HUES64 (cell line): ENCODE measurements at regions not wholly inside any gene's neighbourhood (a gene's known extent, or its start where the extent isn't known, plus 50 kb on each side); places are given as distances from the start of the nearest gene placed in this dataset.
"Not testable (repeated sequence)": the region's sequence is repeated elsewhere in the genome, so short reads cannot be mapped to it uniquely, and the experiment has no call there.

Source experiments
- H3K27ac ChIP-seq: 2 replicates; pipeline ENCODE4 v1.7.0; 2013; ENCODE audit warnings: low read depth, low read length, inconsistent platforms
- H3K27me3 ChIP-seq: 2 replicates; pipeline ENCODE4 v1.6.1; 2013; ENCODE audit warnings: mild to moderate bottlenecking, low read length; ENCODE audit not compliant: insufficient read depth
- H3K36me3 ChIP-seq: 2 replicates; pipeline ENCODE4 v1.6.1; 2013; ENCODE audit warnings: mild to moderate bottlenecking, low read length; ENCODE audit not compliant: insufficient read depth
- H3K4me1 ChIP-seq: 2 replicates; pipeline ENCODE4 v1.6.1; 2013; ENCODE audit warnings: mild to moderate bottlenecking, low read length, moderate library complexity; ENCODE audit not compliant: insufficient read depth
- H3K4me3 ChIP-seq: 2 replicates; pipeline ENCODE4 v1.5.1; 2013; ENCODE audit warnings: mild to moderate bottlenecking, low read length, moderate library complexity
- H3K9ac ChIP-seq: 2 replicates; pipeline ENCODE4 v1.6.1; 2013; ENCODE audit warnings: mild to moderate bottlenecking, low read depth, low read length
- H3K9me3 ChIP-seq: 2 replicates; pipeline ENCODE4 v1.6.1; 2013; ENCODE audit warnings: low read depth, low read length; ENCODE audit not compliant: insufficient read depth
- WGBS: fragments of 150-250, 120-280 bp; methylation state at CpG from one replicate; pipeline ENCODE4 v1.1.7; 2013; ENCODE audit warnings: missing lambda C conversion rate; 5-methylcytosine and 5-hydroxymethylcytosine counted together

GRCh38 chrX:15043538-15043937, 170.3 kb downstream of the MOSPD2 start:
- 100% methylated on average over 2 of the region's 2 CpGs for WGBS

DNA sequence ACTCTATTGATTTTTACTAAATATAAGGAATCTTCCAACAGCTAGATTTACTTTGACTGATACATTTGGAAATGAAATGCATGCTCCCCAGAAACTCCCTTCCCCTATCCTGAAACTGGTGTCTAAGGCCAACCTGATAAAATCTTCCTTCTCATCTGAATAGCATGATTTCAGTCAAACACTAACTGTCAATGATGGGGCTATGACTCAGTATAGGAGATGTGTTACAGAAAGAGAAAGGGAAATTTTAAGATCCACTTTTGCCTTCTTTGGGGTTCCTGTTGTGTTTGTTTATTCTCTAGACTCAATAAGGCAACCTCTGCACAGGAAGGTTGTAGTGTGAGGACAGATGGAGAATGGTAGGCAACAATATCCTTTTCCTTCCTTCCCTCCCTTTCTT, 160.7 kb downstream of the MOSPD2 start:
- H3K36me3 ChIP-seq = no peaks in the 10 kb centered on the region
- no peaks in the 10 kb centered on the region for H3K27me3 ChIP-seq
- H3K9ac ChIP-seq = no peak overlapping the region
- no peak overlapping the region for H3K4me3 ChIP-seq
- no peaks in the 10 kb centered on the region for H3K9me3 ChIP-seq
- no peak overlapping the region for H3K27ac ChIP-seq
- H3K4me1 ChIP-seq = no peaks in the 10 kb centered on the region

More at GRCh38 chrX:15043538-15043937, 170.3 kb downstream of the MOSPD2 start:
- Histone ChIP-seq H3K27ac (no peak overlapping the region), H3K4me1 (no peaks in the 10 kb centered on the region), H3K9me3 (no peaks in the 10 kb centered on the region), H3K36me3 (no peaks in the 10 kb centered on the region), H3K27me3 (no peaks in the 10 kb centered on the region), H3K4me3 (no peak overlapping the region), H3K9ac (no peak overlapping the region)

GRCh38 chrX:15017491-15017890, 144.3 kb downstream of the MOSPD2 start:
- Histone ChIP-seq H3K4me3 (no peak overlapping the region), H3K9ac (no peak overlapping the region), H3K9me3 (no peaks in the 10 kb centered on the region), H3K27me3 (no peaks in the 10 kb centered on the region), H3K27ac (no peak overlapping the region), H3K36me3 (no peaks in the 10 kb centered on the region), H3K4me1 (no peaks in the 10 kb centered on the region)
- WGBS = 100% methylated on average over 1 of the region's 3 CpGs

DNA sequence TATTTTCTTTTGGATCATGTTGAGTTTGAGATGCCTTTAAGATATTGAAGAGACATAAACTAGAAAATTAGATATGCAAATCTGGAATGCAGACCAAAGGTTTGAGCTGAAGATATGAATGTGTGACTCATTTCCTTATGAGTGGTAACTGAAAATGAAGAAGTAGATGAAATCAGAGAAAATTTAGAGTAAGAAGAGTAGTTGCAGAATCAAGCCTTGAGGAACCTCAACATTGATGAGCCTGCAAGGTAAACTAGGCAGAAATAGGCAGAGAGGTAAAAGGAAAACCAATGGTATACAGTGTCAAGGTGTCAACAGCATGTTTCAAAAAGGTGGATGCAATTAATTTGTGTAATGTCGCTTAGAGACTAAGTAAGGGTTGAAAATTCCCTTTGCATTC, 142.8 kb downstream of the MOSPD2 start:
- H3K27me3 ChIP-seq = no peaks in the 10 kb centered on the region
- no peaks in the 10 kb centered on the region for H3K36me3 ChIP-seq
- WGBS = 91% methylated on average over 1 of the region's 1 CpG
- H3K9me3 ChIP-seq = no peaks in the 10 kb centered on the region
- H3K4me3 ChIP-seq = no peak overlapping the region
- no peak overlapping the region for H3K9ac ChIP-seq
- no peaks in the 10 kb centered on the region for H3K4me1 ChIP-seq
- H3K27ac ChIP-seq = no peak overlapping the region

DNA sequence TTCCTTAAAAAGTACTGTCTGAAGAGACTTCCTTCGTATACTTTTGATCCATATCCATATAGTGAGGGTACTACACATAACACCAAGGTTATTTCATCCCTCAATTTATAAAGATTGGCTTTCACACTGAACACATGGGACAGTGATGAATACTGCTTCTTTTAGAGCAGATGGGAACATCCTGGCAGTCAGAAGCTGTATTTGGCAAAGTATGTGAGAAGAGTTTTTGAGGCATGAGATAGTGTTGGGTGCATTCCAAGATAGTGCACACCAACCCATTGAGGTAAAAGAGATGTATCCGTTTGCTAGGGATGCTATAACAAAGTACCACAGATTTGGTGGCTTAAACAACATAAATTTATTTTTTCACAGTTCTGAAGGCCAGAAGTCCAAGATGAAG, 141.1 kb downstream of the MOSPD2 start:
- no peaks in the 10 kb centered on the region for H3K27me3 ChIP-seq
- no CpG with 5 or more reads among the region's 2 CpGs for WGBS
- no peak overlapping the region for H3K9ac ChIP-seq

GRCh38 chrX:15013461-15013860, 140.2 kb downstream of the MOSPD2 start:
- Histone ChIP-seq H3K4me3 (no peak overlapping the region), H3K27ac (no peak overlapping the region), H3K27me3 (no peaks in the 10 kb centered on the region), H3K36me3 (no peaks in the 10 kb centered on the region), H3K9me3 (no peaks in the 10 kb centered on the region), H3K9ac (no peak overlapping the region), H3K4me1 (no peaks in the 10 kb centered on the region)
- WGBS = no CpG with 5 or more reads among the region's 1 CpG

More for the DNA sequence above, 141.1 kb downstream of the MOSPD2 start:
- Histone ChIP-seq H3K9me3 (no peaks in the 10 kb centered on the region), H3K4me1 (no peaks in the 10 kb centered on the region), H3K4me3 (no peak overlapping the region), H3K27ac (no peak overlapping the region), H3K36me3 (no peaks in the 10 kb centered on the region)

GRCh38 chrX:14997271-14997670, 124.0 kb downstream of the MOSPD2 start:
- WGBS = 90% methylated on average over 2 of the region's 2 CpGs

DNA sequence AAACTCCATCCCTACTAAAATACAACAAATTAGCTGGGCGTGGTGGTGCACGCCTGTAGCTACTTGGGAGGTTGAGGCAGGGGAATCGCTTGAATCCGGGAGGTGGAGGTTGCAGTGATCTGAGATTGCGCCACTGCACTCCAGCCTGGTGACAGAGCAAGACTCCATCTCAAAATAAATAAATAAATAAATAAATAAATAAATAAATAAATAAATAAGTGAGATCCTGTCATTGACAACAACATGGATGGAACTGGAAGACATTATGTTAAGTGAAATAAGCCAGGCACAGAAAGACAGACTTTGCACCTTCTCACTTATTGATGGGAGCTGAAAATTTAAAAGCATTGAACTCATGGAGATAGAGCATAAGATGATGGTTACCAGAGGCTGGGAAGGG, 111.2 kb downstream of the MOSPD2 start:
- not testable (repeated sequence) for H3K27me3 ChIP-seq, H3K36me3 ChIP-seq, H3K4me3 ChIP-seq, H3K27ac ChIP-seq, H3K9ac ChIP-seq, H3K9me3 ChIP-seq, H3K4me1 ChIP-seq
- WGBS = no CpG with 5 or more reads among the region's 5 CpGs

More at GRCh38 chrX:14997271-14997670, 124.0 kb downstream of the MOSPD2 start:
- H3K9ac ChIP-seq = no peak overlapping the region
- H3K9me3 ChIP-seq = no peaks in the 10 kb centered on the region
- no peak overlapping the region for H3K27ac ChIP-seq
- no peak overlapping the region for H3K4me3 ChIP-seq
- H3K36me3 ChIP-seq = no peaks in the 10 kb centered on the region
- no peaks in the 10 kb centered on the region for H3K27me3 ChIP-seq
- no peaks in the 10 kb centered on the region for H3K4me1 ChIP-seq
